Stimulated activated CD4-positive, alpha-beta T cell treated with anti-CD3 and anti-CD28 coated beads, Interleukin-12 subunit alpha, Interleukin-12 subunit beta, amount 100 ng/mL, for 48 hours (primary cell): ENCODE measurements at regions not wholly inside any gene's neighbourhood (a gene's known extent, or its start where the extent isn't known, plus 50 kb on each side); places are given as distances from the start of the nearest gene placed in this dataset.
A peak's percentile ranks its signal among the peaks of the same experiment; 100 is the strongest.

ENCODE experiments used
- DNase-seq, 3 donors: peaks; one replicate each; pipeline ENCODE4 v3.0.0-alpha.2; 2020; ENCODE audit warnings: low read depth in 2 of 3, low spot score in 1 of 3

GRCh38 chr6:137357263-137357947 is 136.8 kb downstream of the OLIG3 start:
- no peak for DNase-seq

- no peak for DNase-seq
These were observed 134.7 kb upstream of the IFNGR1 start for GRCh38 chr6:137353842-137354397.

GRCh38 chr6:137353346-137353745 is 134.2 kb upstream of the IFNGR1 start:
- no peak for DNase-seq

GRCh38 chr6:137352859-137353258 is 133.7 kb upstream of the IFNGR1 start:
- no peak for DNase-seq

- no peak for DNase-seq
These were observed 132.7 kb upstream of the IFNGR1 start for GRCh38 chr6:137351890-137352289.

GRCh38 chr6:137350857-137351256 is 131.7 kb upstream of the IFNGR1 start:
- DNase-seq = no peak

GRCh38 chr6:137349856-137350830 is 131.0 kb upstream of the IFNGR1 start:
- no peak for DNase-seq

- DNase-seq = no peak
These were observed 129.6 kb upstream of the IFNGR1 start for GRCh38 chr6:137348777-137349176.

- no peak for DNase-seq
These were observed 124.1 kb upstream of the IFNGR1 start for GRCh38 chr6:137343241-137343640.

GRCh38 chr6:137342607-137343190 is 123.5 kb upstream of the IFNGR1 start:
- no peak for DNase-seq

- peak in 2 of 3 donors; percentile 12 to 22 for DNase-seq
These were observed 122.6 kb upstream of the IFNGR1 start for GRCh38 chr6:137341681-137342195.

- DNase-seq = no peak
These were observed 120.9 kb upstream of the IFNGR1 start for GRCh38 chr6:137339929-137340559.

GRCh38 chr6:137334884-137335283 is 115.7 kb upstream of the IFNGR1 start:
- no peak for DNase-seq

- DNase-seq = no peak
These were observed 114.9 kb upstream of the IFNGR1 start for GRCh38 chr6:137334094-137334493.

GRCh38 chr6:137332637-137333280 is 113.6 kb upstream of the IFNGR1 start:
- DNase-seq = no peak

GRCh38 chr6:137323860-137324259 is 104.7 kb upstream of the IFNGR1 start:
- DNase-seq = no peak

- DNase-seq = no peak
These were observed 101.1 kb upstream of the IFNGR1 start for GRCh38 chr6:137320271-137320670.

GRCh38 chr6:137316626-137317025 is 97.4 kb upstream of the IFNGR1 start:
- no peak for DNase-seq

- DNase-seq = no peak
These were observed 95.9 kb upstream of the IFNGR1 start for GRCh38 chr6:137315081-137315480.
